K562 (cell line): ENCODE measurements at regions not wholly inside any gene's neighbourhood (a gene's known extent, or its start where the extent isn't known, plus 50 kb on each side); places are given as distances from the start of the nearest gene placed in this dataset.

Source experiments
- ATAC-seq: fragments of 200-7000 bp; cut with Tn5 transposase; 3 replicates; pipeline ENCODE4 v1.9.1; 2020; ENCODE audit warnings: moderate library complexity
- BruUV-seq: library from RNA; stranded (reverse); fragments of 400-500 nt; replicated peaks from 2 replicates; lab custom pipeline; 2021; lab: Mats Ljungman, UMichigan
- CTCF ChIA-PET: fragments of 300-600 bp; formaldehyde crosslinking; extraction: SDS; loops from one replicate; lab custom pipeline; 2021; ENCODE audit warnings: low intra/inter-chr PET ratio; lab: Yijun Ruan, JAX
- POLR2A ChIA-PET: fragments of 300-600, 350-650 bp; sonication (Branson Sonifier 250); formaldehyde crosslinking; extraction: SDS; loops from one replicate; lab custom pipeline; 2021; ENCODE audit warnings: antibody characterized with exemption, inconsistent platforms; lab: Yijun Ruan, JAX
- DNase-seq, 4 experiments: peaks; one replicate each; pipeline versions ENCODE4 v3.0.0 to v3.0.0-alpha.2; 2011 to 2018; ENCODE audit warnings: low spot score in 3 of 4, mixed read lengths in 3 of 4; ENCODE audit errors: extremely low read depth in 1 of 4
- FAIRE-seq: peaks from 2 replicates; lab custom pipeline; 2011; peaks lifted over from hg19 to GRCh38; lab: Jason Lieb, UNC
- H2AFZ ChIP-seq: 2 replicates; pipeline ENCODE4 v1.6.0; 2011; ENCODE audit warnings: low read depth, low read length, control low read depth, inconsistent platforms
- H3K27ac ChIP-seq: fragments of 200-600 bp; 3 replicates; pipeline ENCODE4 v1.8.0; 2011; ENCODE audit warnings: low read depth, mild to moderate bottlenecking, control low read depth, inconsistent platforms, low read length, moderate library complexity, mixed read lengths; ENCODE audit errors: extremely low read depth
- H3K27me3 ChIP-seq, 2 experiments: fragments of 300-600 bp in 1 of 2; 2 replicates in 1 of 2; 3 replicates in 1 of 2; pipeline versions ENCODE4 v1.6.0 to v1.8.0; 2011; ENCODE audit warnings: inconsistent platforms in 2 of 2, low read length in 2 of 2, mild to moderate bottlenecking in 1 of 2, mixed read lengths in 1 of 2, moderate library complexity in 1 of 2; ENCODE audit not compliant: control insufficient read depth in 2 of 2, insufficient read depth in 2 of 2
- H3K36me3 ChIP-seq: fragments of 300-600 bp; 3 replicates; pipeline ENCODE4 v1.8.0; 2011; ENCODE audit warnings: mild to moderate bottlenecking, low read length, inconsistent platforms; ENCODE audit not compliant: control insufficient read depth, insufficient read depth
- H3K4me1 ChIP-seq, 2 experiments: fragments of 200-600 bp in 1 of 2; replicated peaks in 1 of 2; 2 replicates in 1 of 2; 3 replicates in 1 of 2; pipeline versions ENCODE4 v1.5.1 to v1.8.0; 2011; ENCODE audit warnings: inconsistent platforms in 2 of 2, low read length in 2 of 2, mild to moderate bottlenecking in 1 of 2, mixed read lengths in 1 of 2, moderate library complexity in 1 of 2; ENCODE audit not compliant: control insufficient read depth in 2 of 2, insufficient read depth in 2 of 2
- H3K4me2 ChIP-seq: 2 replicates; pipeline ENCODE4 v1.6.1; 2011; ENCODE audit warnings: low read length, control low read depth, inconsistent platforms, mixed read lengths; ENCODE audit not compliant: insufficient read depth
- H3K4me3 ChIP-seq: fragments of 200-600 bp; sonication (generic), shearing (Covaris generic); 2 replicates; pipeline ENCODE4 v1.5.1; 2016; ENCODE audit warnings: control low read depth, inconsistent platforms
- H3K79me2 ChIP-seq: fragments of 200-600 bp; 3 replicates; pipeline ENCODE4 v1.8.0; 2011; ENCODE audit warnings: low read length, inconsistent platforms; ENCODE audit not compliant: control insufficient read depth, insufficient read depth
- H3K9ac ChIP-seq, 2 experiments: 2 replicates each; pipeline versions ENCODE4 v1.6.0 to v1.6.1; 2011; ENCODE audit warnings: low read depth in 2 of 2, low read length in 2 of 2, control low read depth in 1 of 2, inconsistent platforms in 1 of 2, mild to moderate bottlenecking in 1 of 2, mixed read lengths in 1 of 2; ENCODE audit not compliant: insufficient read depth in 1 of 2
- H3K9me1 ChIP-seq: one replicate; pipeline ENCODE4 v1.6.0; 2011; ENCODE audit warnings: inconsistent platforms, mild to moderate bottlenecking, low read length, moderate library complexity; ENCODE audit not compliant: control insufficient read depth, insufficient read depth
- H3K9me3 ChIP-seq: replicated peaks from 2 replicates; pipeline ENCODE4 v1.5.1; 2011; ENCODE audit warnings: low read depth, low read length, inconsistent platforms; ENCODE audit not compliant: control insufficient read depth, insufficient read depth
- H4K20me1 ChIP-seq: replicated peaks from 2 replicates; pipeline ENCODE4 v1.6.1; 2011; ENCODE audit warnings: low read length, inconsistent platforms, mixed read lengths; ENCODE audit not compliant: control insufficient read depth, insufficient read depth
- KLF6 ChIP-seq: fragments of 250-450 bp; sonication (Bioruptor Pico); IDR thresholded peaks from 2 replicates; pipeline ENCODE4 v1.4.0; 2020; ENCODE audit warnings: mild to moderate bottlenecking, moderate library complexity, borderline replicate concordance
- RFX1 ChIP-seq: fragments of 450-650 bp; IDR thresholded peaks from 2 replicates; pipeline ENCODE4 v1.6.1; 2016; ENCODE audit warnings: mild to moderate bottlenecking, moderate library complexity
- SETDB1 ChIP-seq: IDR thresholded peaks from one replicate; pipeline ENCODE4 v1.6.1; 2012; ENCODE audit warnings: low read length, control low read depth, inconsistent platforms
- ZNF408 ChIP-seq: fragments of 250-450 bp; sonication (Bioruptor Pico); IDR thresholded peaks from 2 replicates; pipeline ENCODE4 v1.4.0; 2020; ENCODE audit warnings: low read depth, mild to moderate bottlenecking, moderate library complexity
- ZNF79 ChIP-seq: fragments of 250-450 bp; sonication (Bioruptor Pico); IDR thresholded peaks from 2 replicates; pipeline ENCODE4 v1.4.0; 2020; ENCODE audit warnings: low read depth, mild to moderate bottlenecking, moderate library complexity
- WGBS: fragments of 100-300 bp; shearing (Covaris generic); methylation state at CpG from one replicate; pipeline ENCODE4 v1.1.6; 2016; ENCODE audit warnings: low coverage, mixed read lengths; ENCODE audit not compliant: insufficient coverage; ENCODE audit errors: missing lambda C conversion rate; 5-methylcytosine and 5-hydroxymethylcytosine counted together
- in situ Hi-C: fragments of 300-500 bp; cut with MboI; formaldehyde crosslinking; loops from 4 replicates; pipeline ENCODE4 v1.15.0; 2018; ENCODE audit warnings: inconsistent platforms, mixed read lengths
- intact Hi-C: fragments of 100-400 bp; cut with micrococcal nuclease; formaldehyde crosslinking; loops from 2 replicates; pipeline ENCODE4 v1.14.2; 2022
- TF ChIP-seq, protein P1 (sequence below): fragments of 250-450 bp; sonication (Bioruptor Pico); IDR thresholded peaks from 2 replicates; pipeline ENCODE4 v1.4.0; 2020; ENCODE audit warnings: mild to moderate bottlenecking, moderate library complexity
- TF ChIP-seq, protein P2 (sequence below): fragments of 450-650 bp; formaldehyde crosslinking; IDR thresholded peaks from 2 replicates; pipeline ENCODE4 v1.4.0; 2020; ENCODE audit warnings: mild to moderate bottlenecking, moderate library complexity

DNA sequence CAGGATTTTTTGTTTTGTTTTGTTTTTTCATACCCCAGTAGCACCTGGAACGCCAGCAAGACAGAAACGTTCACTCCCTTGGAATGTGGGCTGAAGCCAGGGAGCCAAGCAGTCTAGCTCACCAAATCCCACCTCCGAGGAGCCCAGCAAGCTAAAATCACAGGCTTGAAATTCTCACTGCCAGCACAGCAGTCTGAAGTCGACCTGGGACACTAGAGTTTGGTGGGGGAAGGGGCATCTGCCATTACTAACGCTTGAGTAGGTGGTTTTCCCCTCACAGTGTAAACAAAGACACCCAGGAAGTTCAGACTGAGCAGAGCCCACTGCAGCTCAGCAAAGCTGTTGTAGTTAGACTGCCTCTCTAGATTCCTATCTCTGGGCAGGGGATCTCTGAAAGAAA is 99.6 kb upstream of the FGF16 start:
- DNase-seq = no peak
- no peak for ATAC-seq
- Histone ChIP-seq H3K27me3 (no peaks in the 10 kb centered on the region), H3K9me3 (no peaks in the 10 kb centered on the region), H3K9me1 (no peaks in the 10 kb centered on the region), H3K9ac (no peak overlapping the region), H3K4me1 (no peaks in the 10 kb centered on the region), H3K27ac (no peak overlapping the region), H3K79me2 (no peaks in the 10 kb centered on the region), H3K4me2 (no peak overlapping the region), H2AFZ (no peak overlapping the region), H3K4me3 (no peak overlapping the region), H3K36me3 (no peaks in the 10 kb centered on the region), H4K20me1 (no peaks in the 10 kb centered on the region)
- in situ Hi-C loops (no loop called here), intact Hi-C loops (no loop called here)
- POLR2A ChIA-PET = no interaction called here
- no peak for TF ChIP-seq SETDB1
- TF ChIP-seq ZNF79 = no peak
- TF ChIP-seq, protein P1, sequence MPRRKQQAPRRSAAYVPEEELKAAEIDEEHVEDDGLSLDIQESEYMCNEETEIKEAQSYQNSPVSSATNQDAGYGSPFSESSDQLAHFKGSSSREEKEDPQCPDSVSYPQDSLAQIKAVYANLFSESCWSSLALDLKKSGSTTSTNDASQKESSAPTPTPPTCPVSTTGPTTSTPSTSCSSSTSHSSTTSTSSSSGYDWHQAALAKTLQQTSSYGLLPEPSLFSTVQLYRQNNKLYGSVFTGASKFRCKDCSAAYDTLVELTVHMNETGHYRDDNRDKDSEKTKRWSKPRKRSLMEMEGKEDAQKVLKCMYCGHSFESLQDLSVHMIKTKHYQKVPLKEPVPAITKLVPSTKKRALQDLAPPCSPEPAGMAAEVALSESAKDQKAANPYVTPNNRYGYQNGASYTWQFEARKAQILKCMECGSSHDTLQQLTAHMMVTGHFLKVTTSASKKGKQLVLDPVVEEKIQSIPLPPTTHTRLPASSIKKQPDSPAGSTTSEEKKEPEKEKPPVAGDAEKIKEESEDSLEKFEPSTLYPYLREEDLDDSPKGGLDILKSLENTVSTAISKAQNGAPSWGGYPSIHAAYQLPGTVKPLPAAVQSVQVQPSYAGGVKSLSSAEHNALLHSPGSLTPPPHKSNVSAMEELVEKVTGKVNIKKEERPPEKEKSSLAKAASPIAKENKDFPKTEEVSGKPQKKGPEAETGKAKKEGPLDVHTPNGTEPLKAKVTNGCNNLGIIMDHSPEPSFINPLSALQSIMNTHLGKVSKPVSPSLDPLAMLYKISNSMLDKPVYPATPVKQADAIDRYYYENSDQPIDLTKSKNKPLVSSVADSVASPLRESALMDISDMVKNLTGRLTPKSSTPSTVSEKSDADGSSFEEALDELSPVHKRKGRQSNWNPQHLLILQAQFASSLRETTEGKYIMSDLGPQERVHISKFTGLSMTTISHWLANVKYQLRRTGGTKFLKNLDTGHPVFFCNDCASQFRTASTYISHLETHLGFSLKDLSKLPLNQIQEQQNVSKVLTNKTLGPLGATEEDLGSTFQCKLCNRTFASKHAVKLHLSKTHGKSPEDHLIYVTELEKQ (CRISPR knock-in tag) = no peak
- TF ChIP-seq KLF6 (CRISPR knock-in tag) = no peak
- no peak for TF ChIP-seq ZNF408
- TF ChIP-seq, protein P2, sequence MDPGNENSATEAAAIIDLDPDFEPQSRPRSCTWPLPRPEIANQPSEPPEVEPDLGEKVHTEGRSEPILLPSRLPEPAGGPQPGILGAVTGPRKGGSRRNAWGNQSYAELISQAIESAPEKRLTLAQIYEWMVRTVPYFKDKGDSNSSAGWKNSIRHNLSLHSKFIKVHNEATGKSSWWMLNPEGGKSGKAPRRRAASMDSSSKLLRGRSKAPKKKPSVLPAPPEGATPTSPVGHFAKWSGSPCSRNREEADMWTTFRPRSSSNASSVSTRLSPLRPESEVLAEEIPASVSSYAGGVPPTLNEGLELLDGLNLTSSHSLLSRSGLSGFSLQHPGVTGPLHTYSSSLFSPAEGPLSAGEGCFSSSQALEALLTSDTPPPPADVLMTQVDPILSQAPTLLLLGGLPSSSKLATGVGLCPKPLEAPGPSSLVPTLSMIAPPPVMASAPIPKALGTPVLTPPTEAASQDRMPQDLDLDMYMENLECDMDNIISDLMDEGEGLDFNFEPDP = no peak
- no peak for TF ChIP-seq RFX1
- 0% methylated on average over 3 of the region's 5 CpGs for WGBS
- CTCF ChIA-PET = no interaction called here
- BruUV-seq = no TSS peak
- no peak for FAIRE-seq
